Bronchial epithelial cell (primary cell): ENCODE measurements at regions not wholly inside any gene's neighbourhood (a gene's known extent, or its start where the extent isn't known, plus 50 kb on each side); places are given as distances from the start of the nearest gene placed in this dataset.

Experiments used
- DNase-seq: peaks from one replicate; pipeline ENCODE4 v3.0.0-alpha.2; 2010; ENCODE audit warnings: low read depth
- FAIRE-seq: peaks from 2 replicates; lab custom pipeline; 2011; peaks lifted over from hg19 to GRCh38; lab: Jason Lieb, UNC
- H3K27me3 ChIP-seq: 2 replicates; pipeline ENCODE4 v1.5.1; 2011; ENCODE audit warnings: low read length; ENCODE audit not compliant: control insufficient read depth, insufficient read depth
- H3K36me3 ChIP-seq: 2 replicates; pipeline ENCODE4 v1.5.1; 2011; ENCODE audit warnings: low read length; ENCODE audit not compliant: control insufficient read depth, insufficient read depth
- H3K4me3 ChIP-seq: 2 replicates; pipeline ENCODE4 v1.5.1; 2011; ENCODE audit warnings: mild to moderate bottlenecking, low read depth, low read length, control low read depth
- CTCF ChIP-seq: IDR thresholded peaks from 2 replicates; pipeline ENCODE4 v1.5.1; 2011; ENCODE audit warnings: mild to moderate bottlenecking, moderate library complexity, low read length, control low read depth, inconsistent platforms; ENCODE audit not compliant: insufficient read depth, severe bottlenecking

DNA sequence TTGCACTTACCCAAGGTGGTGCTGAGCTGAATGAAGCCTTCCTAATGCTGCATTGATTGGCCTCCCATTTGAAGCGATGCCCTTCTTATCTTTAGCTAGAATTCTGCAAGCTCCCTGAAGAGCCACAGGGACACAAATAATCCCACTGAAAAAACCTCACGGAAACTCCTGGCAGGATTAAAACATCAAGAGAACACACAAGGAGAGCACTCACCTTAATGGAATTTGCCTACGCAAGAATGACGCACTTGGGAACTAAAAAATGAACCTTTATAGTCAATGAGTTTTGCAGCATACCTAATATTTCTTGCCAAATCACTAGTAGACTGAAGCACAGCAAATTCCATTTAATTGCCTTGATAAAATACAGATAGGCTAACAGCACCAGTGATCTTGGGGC is 232.8 kb upstream of the UBASH3B start:
- no peak for FAIRE-seq
- DNase-seq = peak; percentile 85
- H3K36me3 ChIP-seq = no peaks in the 10 kb centered on the region
- no peak overlapping the region for H3K4me3 ChIP-seq
- H3K27me3 ChIP-seq = no peaks in the 10 kb centered on the region
- TF ChIP-seq CTCF = no peak

- no peak for TF ChIP-seq CTCF
- no peaks in the 10 kb centered on the region for H3K27me3 ChIP-seq
- H3K4me3 ChIP-seq = no peak overlapping the region
- H3K36me3 ChIP-seq = no peaks in the 10 kb centered on the region
- DNase-seq (peak; percentile 88), FAIRE-seq (no peak)
Observed at GRCh38 chr11:122421702-122422101, 233.8 kb upstream of the UBASH3B start.

GRCh38 chr11:122418032-122418431 is 237.5 kb upstream of the UBASH3B start:
- H3K4me3 ChIP-seq = no peak overlapping the region
- DNase-seq (no peak), FAIRE-seq (no peak)
- TF ChIP-seq CTCF = no peak
- no peaks in the 10 kb centered on the region for H3K27me3 ChIP-seq
- no peaks in the 10 kb centered on the region for H3K36me3 ChIP-seq

DNA sequence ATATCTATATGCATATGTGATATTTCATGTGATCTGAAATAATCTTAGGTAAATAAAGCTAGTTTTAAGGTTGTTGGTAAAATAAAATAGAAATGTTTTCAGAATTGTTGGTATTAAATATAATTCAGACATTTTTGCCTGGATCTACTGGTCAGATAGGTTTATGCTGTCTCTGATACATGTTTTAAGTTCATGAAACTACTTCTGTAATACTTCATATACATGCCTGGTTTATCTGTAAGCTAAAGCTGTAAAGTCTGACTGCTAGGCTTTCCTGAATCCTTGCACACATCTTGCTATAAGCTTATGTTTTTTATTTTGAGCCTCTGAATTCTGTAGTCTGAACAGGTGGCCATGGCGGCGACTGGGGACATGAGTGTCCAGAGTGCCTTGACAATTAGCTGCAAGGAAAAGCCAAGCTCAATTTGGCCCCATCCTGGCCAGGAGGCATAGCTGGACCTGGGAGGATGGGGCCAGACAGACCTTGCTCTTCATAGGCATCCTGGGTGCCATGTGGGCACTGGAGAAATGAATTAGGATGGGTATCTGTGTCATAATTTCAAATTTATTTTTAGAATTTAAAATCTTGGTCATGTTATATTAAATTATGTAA is 241.0 kb upstream of the UBASH3B start:
- no peaks in the 10 kb centered on the region for H3K36me3 ChIP-seq
- FAIRE-seq (no peak), DNase-seq (no peak)
- no peak overlapping the region for H3K4me3 ChIP-seq
- no peak for TF ChIP-seq CTCF
- H3K27me3 ChIP-seq = no peaks in the 10 kb centered on the region

DNA sequence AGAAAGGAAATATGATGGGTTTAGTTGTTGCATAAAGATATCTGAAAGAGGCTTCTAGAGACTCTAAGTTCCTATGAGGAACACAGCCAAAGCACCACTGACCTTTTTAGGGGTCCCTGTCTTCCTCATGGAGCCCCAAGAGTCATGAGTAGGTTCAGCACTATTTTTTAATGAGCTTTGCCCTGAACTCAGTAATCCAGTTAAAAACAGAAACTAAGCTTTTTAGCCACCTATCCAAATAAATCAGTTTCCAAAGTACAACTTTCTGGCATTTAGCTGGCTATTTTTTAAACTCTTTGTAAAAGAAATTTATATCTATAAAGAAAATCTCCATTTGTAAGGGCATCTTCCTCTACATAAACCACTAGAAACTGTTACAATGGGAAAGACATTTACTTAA is 241.8 kb upstream of the UBASH3B start:
- H3K36me3 ChIP-seq = no peaks in the 10 kb centered on the region
- no peak overlapping the region for H3K4me3 ChIP-seq
- DNase-seq = no peak
- FAIRE-seq = no peak
- no peak for TF ChIP-seq CTCF
- no peaks in the 10 kb centered on the region for H3K27me3 ChIP-seq

GRCh38 chr11:122412581-122412980 is 242.9 kb upstream of the UBASH3B start:
- no peak for FAIRE-seq

More at GRCh38 chr11:122412581-122412980, 242.9 kb upstream of the UBASH3B start:
- no peak overlapping the region for H3K4me3 ChIP-seq
- H3K36me3 ChIP-seq = no peaks in the 10 kb centered on the region
- DNase-seq = no peak
- no peak for TF ChIP-seq CTCF
- H3K27me3 ChIP-seq = no peaks in the 10 kb centered on the region
